GM12874 (cell line): ENCODE measurements at regions not wholly inside any gene's neighbourhood (a gene's known extent, or its start where the extent isn't known, plus 50 kb on each side); places are given as distances from the start of the nearest gene placed in this dataset.

Experiments used
- CTCF ChIP-seq: IDR thresholded peaks from 2 replicates; pipeline ENCODE4 v1.5.1; 2011; ENCODE audit warnings: low read depth, mild to moderate bottlenecking, control low read depth, low read length, moderate library complexity; ENCODE audit not compliant: insufficient read depth

DNA sequence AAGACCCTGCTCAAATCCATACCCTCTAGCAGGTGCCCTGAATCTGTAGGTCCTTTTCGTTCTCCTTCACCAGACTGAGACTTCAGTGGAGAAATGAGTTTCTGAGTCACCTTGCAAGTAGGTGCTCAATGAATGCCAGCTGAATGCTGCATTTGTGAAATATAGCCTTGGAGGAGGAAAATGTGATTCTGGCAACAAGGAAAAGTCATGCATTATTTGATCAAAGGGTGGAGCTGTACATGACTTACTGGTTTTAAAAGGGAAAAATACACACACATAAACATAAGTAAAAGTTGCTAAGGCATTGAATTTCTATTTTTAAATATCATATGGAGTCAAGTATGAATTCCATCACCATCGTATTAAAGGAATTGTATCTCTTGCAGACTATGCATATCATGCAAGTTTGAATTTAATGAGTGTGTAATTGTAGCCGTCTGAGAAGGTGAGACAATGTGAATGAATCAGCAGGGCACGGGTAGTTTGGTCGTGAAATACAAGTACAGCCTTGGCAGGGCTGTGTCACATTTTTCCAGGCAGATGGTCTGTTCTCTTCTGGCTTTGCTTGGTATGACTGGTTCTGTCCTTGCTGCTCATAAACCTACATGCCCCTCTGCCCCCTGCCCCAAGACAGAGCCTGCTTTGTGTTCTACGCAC lies 160.8 kb downstream of the COL6A3 start:
- TF ChIP-seq CTCF = no peak

DNA sequence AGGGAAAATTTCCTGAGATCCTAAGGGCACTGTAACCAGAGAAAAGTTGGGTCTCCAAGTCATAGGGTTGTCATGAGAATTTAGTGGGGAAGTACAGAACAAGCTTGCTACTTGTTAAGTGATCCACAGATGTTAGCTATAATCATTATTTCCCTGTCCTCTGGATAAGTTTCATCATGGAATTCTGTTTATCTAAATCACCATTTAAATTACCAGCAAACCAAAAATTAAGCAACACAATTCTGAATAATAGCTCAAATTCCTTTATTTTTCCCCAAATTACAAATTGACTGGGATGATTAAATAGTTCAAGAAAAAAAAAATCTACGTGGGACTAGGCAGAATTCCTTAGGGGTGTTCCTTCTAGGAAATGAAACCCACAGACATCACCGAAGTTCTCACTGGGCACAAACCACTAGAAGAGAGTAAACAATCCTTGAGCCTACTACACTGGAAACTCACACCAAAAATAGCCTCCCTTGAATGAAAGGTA lies 159.5 kb downstream of the COL6A3 start:
- TF ChIP-seq CTCF = no peak

- TF ChIP-seq CTCF = no peak
Measured at GRCh38 chr2:237254911-237255578, 158.9 kb downstream of the COL6A3 start.

DNA sequence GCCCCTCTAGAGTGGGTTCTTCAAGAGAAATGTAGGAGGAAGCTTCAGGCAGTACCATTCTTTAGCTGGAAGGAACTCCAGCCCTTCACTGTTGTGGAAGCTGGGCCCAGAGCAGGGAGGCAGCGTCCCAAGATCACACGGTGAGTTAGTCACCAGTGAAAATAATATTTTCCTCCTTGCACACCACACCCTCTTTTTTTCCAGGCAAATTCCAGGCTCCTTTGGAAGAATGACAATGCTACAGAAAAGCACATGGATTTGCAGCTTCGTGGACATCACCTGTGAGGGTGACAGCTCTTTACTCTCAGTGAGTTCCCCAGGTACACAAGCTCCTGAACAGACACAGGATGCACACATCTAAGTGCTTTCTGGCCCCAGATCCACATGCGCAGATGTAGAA lies 157.1 kb downstream of the COL6A3 start:
- TF ChIP-seq CTCF = no peak

DNA sequence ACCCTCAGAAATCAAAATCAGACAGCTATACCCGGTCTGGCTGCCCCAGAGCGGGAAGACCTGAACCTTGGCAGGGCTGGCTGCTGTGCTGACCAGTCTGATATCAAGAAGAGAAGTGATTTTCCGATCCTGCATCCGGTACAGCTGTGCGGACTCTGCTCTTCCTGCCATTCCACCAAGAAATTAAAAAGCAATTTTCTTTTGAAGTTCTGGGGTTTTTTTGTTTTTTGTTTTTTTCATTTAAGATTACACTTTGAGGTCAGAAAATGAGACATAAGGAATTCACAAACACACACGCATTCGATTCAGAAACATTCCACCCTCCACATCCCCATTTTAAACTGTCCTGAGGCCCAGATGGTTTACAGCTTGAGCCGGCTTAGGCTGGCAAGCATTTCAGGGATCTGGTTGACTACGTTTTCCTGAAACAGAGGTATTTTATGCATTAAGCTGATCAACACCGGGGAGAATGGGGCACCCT lies 156.5 kb downstream of the COL6A3 start:
- no peak for TF ChIP-seq CTCF

DNA sequence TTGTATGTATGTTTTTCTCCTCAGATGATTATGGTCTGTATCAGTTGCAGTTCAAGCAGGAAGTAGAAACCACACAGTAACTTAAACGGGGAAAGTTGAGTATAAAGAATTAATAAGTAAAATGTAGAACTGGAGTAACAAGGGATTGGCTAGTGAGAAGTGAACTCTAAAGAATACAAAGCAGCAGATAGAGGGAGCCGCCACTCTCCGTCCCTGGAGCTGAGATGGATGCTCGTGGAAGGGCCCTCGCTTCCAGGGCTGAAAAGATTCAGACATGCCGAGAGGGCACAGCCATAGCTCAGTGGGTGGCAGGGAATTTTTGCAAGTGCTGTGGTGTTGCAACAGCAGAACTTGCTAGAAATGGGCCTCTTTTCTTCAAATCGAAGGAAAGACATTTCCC lies 155.8 kb downstream of the COL6A3 start:
- no peak for TF ChIP-seq CTCF

- no peak for TF ChIP-seq CTCF
Measured at GRCh38 chr2:237258615-237259014, 155.3 kb downstream of the COL6A3 start.
